Activated CD4-positive, alpha-beta T cell treated with anti-CD3 and anti-CD28 coated beads, Interleukin-2, amount 50 U/mL, for 16 hours (primary cell): ENCODE measurements at regions not wholly inside any gene's neighbourhood (a gene's known extent, or its start where the extent isn't known, plus 50 kb on each side); places are given as distances from the start of the nearest gene placed in this dataset.
"Not testable (repeated sequence)": the region's sequence is repeated elsewhere in the genome, so short reads cannot be mapped to it uniquely, and the experiment has no call there.

Experiments used
- DNase-seq: peaks from one replicate; pipeline ENCODE4 v3.0.0-alpha.2; 2020

DNA sequence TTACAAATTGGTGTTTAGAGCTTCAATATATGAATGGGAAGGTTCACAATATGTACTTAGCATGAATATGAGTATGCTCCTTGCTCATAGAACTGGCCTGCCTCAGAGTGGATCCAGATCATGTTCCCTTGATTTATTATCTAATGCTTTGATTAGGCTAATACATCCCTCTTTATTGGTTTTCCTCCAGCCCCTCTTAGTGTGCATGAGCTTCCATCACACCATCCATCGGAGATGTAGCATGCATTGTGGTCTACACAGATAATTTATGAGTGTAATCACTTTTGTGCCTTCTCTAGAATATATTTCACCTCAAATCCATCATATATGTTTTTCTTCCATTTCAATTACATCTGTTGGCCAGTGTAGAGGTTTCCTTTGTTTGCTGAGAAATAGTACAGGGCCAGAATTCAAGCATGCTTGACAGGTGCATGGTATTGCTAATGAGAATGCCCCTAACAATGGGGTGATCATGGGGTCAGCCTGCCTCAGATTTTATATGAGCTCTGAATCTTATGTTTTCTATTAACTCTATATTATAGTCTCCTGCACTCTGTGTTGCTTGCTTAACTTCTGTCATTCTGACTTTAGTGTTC is 786.4 kb upstream of the ARPP21 start:
- DNase-seq: no peak

- no peak for DNase-seq
Observed at GRCh38 chr3:34856081-34856947, 783.0 kb upstream of the ARPP21 start.

DNA sequence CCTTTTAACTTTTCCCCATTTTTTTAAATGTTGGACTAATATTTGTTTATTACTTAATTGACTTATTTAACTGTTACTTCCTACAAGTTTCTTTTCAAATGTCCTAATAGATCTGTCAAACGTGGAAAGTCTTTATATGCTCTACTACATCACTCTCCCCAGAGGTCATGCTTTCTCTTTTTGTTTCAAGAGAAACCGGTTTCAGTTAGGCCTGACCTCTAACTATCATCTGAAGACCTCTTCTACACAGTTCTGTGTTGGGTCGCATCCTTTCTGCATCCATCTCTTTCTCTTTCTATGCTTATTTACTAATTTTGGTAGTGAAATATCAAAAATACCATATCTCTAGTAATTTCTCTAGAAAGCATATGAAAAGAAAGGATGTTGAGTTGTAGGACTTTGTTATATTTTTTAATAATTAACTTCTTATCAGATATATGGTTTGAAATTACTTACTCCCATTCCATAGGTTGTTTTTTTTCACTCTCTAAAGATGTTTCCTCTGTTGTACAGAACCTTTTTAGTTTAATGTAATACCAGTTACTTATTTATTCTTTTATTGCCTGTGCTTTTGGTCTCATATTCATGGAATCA is 781.2 kb upstream of the ARPP21 start:
- DNase-seq: no peak

DNA sequence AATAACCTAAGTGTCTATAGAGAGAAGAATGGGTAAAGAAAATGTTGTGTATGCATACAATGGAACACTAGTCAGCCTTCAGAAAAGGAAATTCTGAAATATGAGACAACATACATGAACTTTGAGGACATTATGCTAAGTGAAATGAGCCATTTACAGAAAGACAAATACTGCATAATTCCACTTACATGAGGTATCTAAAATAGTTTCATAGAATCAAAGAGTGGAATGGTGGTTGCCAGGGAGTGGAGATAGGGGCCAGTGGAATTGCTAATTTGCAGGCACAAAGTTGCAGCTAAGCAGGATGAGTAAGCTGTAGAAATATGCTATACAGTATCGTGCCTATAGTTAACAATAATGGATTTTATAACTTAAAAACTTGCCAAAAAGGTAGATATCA is 779.6 kb upstream of the ARPP21 start:
- no peak for DNase-seq

DNA sequence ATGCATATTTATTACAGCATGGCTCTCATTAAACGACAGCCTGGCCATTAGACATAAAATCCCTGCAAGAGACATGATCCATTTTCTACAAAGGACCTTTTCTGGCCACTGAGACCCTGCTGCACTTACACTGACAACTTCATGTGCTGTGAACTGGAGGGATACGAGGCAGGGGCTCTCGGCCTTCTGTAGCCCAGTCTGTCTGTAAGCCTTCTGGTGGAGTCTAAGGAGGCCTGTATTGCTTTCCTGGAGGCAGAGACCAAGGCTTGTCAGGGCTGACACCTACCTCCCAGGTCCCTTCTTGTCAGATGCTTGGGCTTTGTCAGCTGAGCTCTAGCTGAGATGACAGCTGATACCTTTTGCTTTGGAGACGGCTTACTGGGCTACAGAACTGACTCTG is 776.9 kb upstream of the ARPP21 start:
- no peak for DNase-seq

- no peak for DNase-seq
Observed at GRCh38 chr3:34863485-34863884, 775.8 kb upstream of the ARPP21 start.

DNA sequence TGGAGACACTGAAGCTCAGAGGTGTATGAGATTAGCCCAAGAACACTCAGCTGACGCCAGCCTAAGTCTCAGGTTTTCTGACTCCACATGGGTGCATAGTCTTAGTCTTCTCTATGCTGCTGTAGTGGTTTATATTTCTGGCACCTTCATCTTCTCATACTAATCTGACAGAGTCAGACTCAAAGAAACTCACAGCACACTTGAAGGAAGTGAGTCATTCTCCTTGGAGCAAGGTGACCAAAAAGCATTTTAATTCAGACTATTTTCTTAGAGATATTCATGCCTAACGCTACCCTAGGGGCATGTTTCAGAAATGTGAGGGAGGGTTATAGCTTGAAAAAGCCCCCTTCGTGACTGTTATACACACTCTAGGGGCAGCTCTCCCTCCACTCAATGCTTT is 775.3 kb upstream of the ARPP21 start:
- no peak for DNase-seq

GRCh38 chr3:34865346-34865745 is 774.0 kb upstream of the ARPP21 start:
- DNase-seq: no peak

GRCh38 chr3:34868935-34869334 is 770.4 kb upstream of the ARPP21 start:
- DNase-seq: no peak

GRCh38 chr3:34869696-34870095 is 769.6 kb upstream of the ARPP21 start:
- no peak for DNase-seq

DNA sequence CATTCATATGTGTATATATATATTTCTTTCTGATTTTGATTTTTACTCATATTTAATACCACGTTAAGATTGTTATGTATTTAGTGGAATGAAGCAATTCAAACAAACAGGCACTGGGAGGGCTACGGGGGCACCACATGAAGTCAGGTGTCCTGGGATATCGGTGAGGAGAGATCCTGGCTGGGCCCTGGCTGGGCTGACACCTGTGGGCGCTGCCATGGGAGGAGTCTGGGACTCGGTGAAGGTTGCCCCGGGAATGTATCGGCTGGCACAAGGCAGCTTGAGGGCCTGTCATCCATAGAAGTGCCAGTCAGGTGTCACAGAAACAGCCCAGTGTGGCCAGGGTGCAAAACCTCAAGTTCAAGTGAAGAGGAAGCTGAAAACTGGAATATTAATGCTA is 766.9 kb upstream of the ARPP21 start:
- no peak for DNase-seq

- DNase-seq: no peak
Observed at GRCh38 chr3:34876997-34877396, 762.3 kb upstream of the ARPP21 start.

- no peak for DNase-seq
Observed at GRCh38 chr3:34878488-34878887, 760.8 kb upstream of the ARPP21 start.

GRCh38 chr3:34881026-34881425 is 758.3 kb upstream of the ARPP21 start:
- no peak for DNase-seq

- no peak for DNase-seq
Observed at GRCh38 chr3:34882764-34883163, 756.6 kb upstream of the ARPP21 start.

- no peak for DNase-seq
Observed at GRCh38 chr3:34884007-34884406, 755.3 kb upstream of the ARPP21 start.

GRCh38 chr3:34886443-34886842 is 752.9 kb upstream of the ARPP21 start:
- no peak for DNase-seq

- DNase-seq: no peak
Observed at GRCh38 chr3:34889641-34890040, 749.7 kb upstream of the ARPP21 start.

DNA sequence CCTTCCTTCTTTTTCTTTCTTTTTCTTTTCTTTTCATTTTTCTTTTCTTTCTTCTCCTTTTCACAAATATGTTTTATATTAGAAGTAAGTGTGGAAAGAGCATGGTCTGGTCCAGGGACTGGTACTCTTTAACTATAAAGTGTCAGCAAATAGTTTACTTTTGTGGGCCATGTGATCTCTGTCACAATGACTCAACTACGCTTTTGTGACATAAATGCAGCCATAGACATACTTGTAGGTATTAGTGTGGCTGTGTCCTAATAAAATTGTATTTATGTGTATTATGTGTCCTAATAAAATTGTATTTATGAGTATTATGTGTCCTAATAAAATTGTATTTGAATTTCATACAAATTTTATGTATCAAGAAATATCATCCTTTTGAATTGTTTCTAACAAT is 749.1 kb upstream of the ARPP21 start:
- DNase-seq: no peak

DNA sequence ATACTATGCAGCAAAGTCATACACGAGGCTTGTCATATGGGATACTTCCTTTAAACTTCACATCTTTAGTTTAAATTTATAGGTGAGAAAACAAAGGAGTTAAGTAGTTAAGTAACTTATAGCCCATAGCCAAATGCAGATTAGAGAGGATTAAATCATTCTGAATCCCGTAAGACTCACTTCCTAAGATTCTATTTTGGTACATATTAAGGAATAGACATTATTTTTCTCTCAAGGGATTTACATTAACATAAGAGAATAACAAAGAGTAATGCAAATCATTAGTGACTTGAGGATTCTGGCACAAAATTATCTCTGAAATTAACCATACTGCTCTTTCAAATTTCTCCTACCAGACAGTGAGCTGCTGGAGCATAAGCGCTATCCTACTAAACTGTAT is 747.4 kb upstream of the ARPP21 start:
- no peak for DNase-seq

DNA sequence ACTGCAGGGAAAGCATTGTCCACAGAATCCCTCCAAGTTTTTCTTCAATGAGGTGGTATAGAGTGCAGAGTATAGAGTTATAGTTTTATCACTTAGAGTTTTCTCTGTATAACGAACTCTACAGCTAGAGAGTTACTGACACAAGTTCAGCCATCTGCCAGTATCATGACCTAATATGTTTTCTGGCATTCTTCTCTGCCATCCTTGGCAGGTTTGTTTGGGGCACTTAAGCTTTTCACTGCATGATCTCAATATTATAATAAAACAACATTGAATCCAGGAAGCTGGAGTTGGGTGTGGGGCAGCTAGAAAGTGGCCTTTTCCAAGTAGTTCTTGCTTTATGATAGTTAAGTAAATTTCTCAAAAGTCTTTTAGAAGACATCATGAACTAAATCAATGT is 743.5 kb upstream of the ARPP21 start:
- DNase-seq: no peak

DNA sequence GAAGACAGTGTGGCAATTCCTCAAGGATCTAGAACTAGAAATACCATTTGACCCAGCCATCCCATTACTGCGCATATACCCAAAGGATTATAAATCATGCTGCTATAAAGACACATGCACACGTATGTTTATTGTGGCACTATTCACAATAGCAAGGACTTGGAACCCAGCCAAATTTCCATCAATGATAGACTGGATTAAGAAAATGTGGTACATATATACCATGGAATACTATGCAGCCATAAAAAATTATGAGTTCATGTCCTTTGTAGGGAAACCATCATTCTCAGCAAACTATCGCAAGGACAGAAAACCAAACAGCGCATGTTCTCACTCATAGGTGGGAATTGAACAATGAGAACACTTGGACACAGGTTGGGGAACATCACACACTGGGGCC is 729.6 kb upstream of the ARPP21 start:
- not testable (repeated sequence) for DNase-seq

GRCh38 chr3:34919025-34919424 is 720.3 kb upstream of the ARPP21 start:
- DNase-seq: no peak

DNA sequence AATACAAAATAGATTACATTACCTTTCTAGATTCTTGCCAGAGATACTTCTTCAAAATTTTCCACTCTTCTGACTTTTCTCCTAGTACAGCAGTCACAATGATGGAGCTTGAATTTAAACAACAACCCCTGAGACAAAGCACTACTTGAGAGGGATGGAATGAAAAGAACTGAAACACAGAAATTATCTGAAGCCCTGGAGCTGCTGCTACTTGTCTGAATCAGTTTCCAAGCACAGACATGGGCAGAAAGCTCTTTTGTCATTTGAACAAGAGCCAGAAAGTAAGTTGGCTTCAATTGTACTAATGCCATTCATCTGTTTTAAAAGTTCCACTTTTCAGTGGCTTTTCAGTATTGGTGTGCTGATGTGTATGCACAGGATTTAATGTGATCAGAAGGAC is 718.5 kb upstream of the ARPP21 start:
- DNase-seq: no peak
